DOHH2 (cell line): ENCODE measurements at regions not wholly inside any gene's neighbourhood (a gene's known extent, or its start where the extent isn't known, plus 50 kb on each side); places are given as distances from the start of the nearest gene placed in this dataset.

Experiments
- CTCF ChIP-seq: fragments of 200-600 bp; sonication (generic); IDR thresholded peaks from one replicate; pipeline ENCODE4 v1.5.1; 2014; ENCODE audit warnings: antibody characterized with exemption, mild to moderate bottlenecking, low read depth, low read length; ENCODE audit not compliant: poor library complexity, severe bottlenecking
- EZH2phosphoT487 ChIP-seq: fragments of 200-600 bp; sonication (generic); IDR thresholded peaks from 2 replicates; pipeline ENCODE4 v1.6.1; 2017; ENCODE audit warnings: borderline replicate concordance, mild to moderate bottlenecking, antibody characterized with exemption, low read length, moderate library complexity, mixed read lengths

GRCh38 chr5:174535669-174536068, 188.7 kb upstream of the MSX2 start:
- TF ChIP-seq CTCF: no peak
- no peak for TF ChIP-seq EZH2phosphoT487
